GM06990 (cell line): ENCODE measurements at regions not wholly inside any gene's neighbourhood (a gene's known extent, or its start where the extent isn't known, plus 50 kb on each side); places are given as distances from the start of the nearest gene placed in this dataset.

ENCODE experiments used
- DNase-seq: peaks from one replicate; pipeline ENCODE4 v3.0.0-alpha.2; 2011; ENCODE audit not compliant: insufficient read length; ENCODE audit errors: extremely low read depth
- H3K27me3 ChIP-seq: replicated peaks from 2 replicates; pipeline ENCODE4 v1.6.0; 2011; ENCODE audit warnings: low read length; ENCODE audit not compliant: control insufficient read depth, insufficient read depth
- H3K36me3 ChIP-seq: 2 replicates; pipeline ENCODE4 v1.5.1; 2011; ENCODE audit warnings: low read length; ENCODE audit not compliant: control insufficient read depth, insufficient read depth
- H3K4me3 ChIP-seq: replicated peaks from 2 replicates; pipeline ENCODE4 v1.5.1; 2011; ENCODE audit warnings: low read depth, mild to moderate bottlenecking, control low read depth, low read length
- TF ChIP-seq, protein P1 (sequence below): IDR thresholded peaks from 2 replicates; pipeline ENCODE4 v1.5.1; 2011; ENCODE audit warnings: low read length, control low read depth, mild to moderate bottlenecking, inconsistent platforms; ENCODE audit not compliant: insufficient read depth, poor library complexity, severe bottlenecking

GRCh38 chr5:116382032-116382873 lies 192.4 kb downstream of the SEMA6A start:
- DNase-seq: no peak
- TF ChIP-seq, protein P1, sequence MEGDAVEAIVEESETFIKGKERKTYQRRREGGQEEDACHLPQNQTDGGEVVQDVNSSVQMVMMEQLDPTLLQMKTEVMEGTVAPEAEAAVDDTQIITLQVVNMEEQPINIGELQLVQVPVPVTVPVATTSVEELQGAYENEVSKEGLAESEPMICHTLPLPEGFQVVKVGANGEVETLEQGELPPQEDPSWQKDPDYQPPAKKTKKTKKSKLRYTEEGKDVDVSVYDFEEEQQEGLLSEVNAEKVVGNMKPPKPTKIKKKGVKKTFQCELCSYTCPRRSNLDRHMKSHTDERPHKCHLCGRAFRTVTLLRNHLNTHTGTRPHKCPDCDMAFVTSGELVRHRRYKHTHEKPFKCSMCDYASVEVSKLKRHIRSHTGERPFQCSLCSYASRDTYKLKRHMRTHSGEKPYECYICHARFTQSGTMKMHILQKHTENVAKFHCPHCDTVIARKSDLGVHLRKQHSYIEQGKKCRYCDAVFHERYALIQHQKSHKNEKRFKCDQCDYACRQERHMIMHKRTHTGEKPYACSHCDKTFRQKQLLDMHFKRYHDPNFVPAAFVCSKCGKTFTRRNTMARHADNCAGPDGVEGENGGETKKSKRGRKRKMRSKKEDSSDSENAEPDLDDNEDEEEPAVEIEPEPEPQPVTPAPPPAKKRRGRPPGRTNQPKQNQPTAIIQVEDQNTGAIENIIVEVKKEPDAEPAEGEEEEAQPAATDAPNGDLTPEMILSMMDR: no peak
- no peaks in the 10 kb centered on the region for H3K27me3 ChIP-seq
- no peak overlapping the region for H3K4me3 ChIP-seq
- H3K36me3 ChIP-seq: no peaks in the 10 kb centered on the region

- Histone ChIP-seq H3K4me3 (no peak overlapping the region), H3K36me3 (no peaks in the 10 kb centered on the region), H3K27me3 (no peaks in the 10 kb centered on the region)
- DNase-seq: no peak
- TF ChIP-seq, protein P1: no peak
These were observed 193.4 kb downstream of the SEMA6A start for GRCh38 chr5:116381201-116381600.

GRCh38 chr5:116380621-116381020 lies 194.0 kb downstream of the SEMA6A start:
- TF ChIP-seq, protein P1: no peak
- no peaks in the 10 kb centered on the region for H3K36me3 ChIP-seq
- H3K4me3 ChIP-seq: no peak overlapping the region
- no peak for DNase-seq
- no peaks in the 10 kb centered on the region for H3K27me3 ChIP-seq

DNA sequence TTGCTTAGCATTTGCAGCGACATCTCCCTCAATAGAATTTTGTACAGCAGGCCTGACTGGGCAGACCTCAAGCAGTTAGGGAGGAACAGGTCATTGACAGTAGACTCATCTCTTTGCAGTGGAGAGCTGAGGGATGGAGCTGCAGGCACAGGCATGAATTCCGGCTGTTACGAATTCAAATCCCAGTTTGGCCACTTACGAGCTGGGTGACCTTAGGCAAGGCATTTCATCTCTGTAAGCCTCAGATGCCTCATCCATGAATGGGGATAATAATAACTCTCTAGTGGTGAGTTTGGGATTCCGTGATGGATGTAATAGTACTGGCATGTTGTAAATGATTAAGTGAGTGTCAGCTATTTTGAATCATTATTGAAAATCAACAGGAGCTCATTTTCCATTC lies 195.3 kb downstream of the SEMA6A start:
- no peak for DNase-seq
- TF ChIP-seq, protein P1: no peak
- Histone ChIP-seq H3K4me3 (no peak overlapping the region), H3K27me3 (no peaks in the 10 kb centered on the region), H3K36me3 (no peaks in the 10 kb centered on the region)

GRCh38 chr5:116378777-116379121 lies 195.9 kb downstream of the SEMA6A start:
- no peaks in the 10 kb centered on the region for H3K27me3 ChIP-seq
- no peak for DNase-seq
- H3K4me3 ChIP-seq: no peak overlapping the region
- no peaks in the 10 kb centered on the region for H3K36me3 ChIP-seq
- TF ChIP-seq, protein P1: no peak
